Loucy (cell line): ENCODE measurements at regions not wholly inside any gene's neighbourhood (a gene's known extent, or its start where the extent isn't known, plus 50 kb on each side); places are given as distances from the start of the nearest gene placed in this dataset.

ENCODE experiments used
- EZH2phosphoT487 ChIP-seq: fragments of 200-600 bp; IDR thresholded peaks from 2 replicates; pipeline ENCODE4 v1.6.1; 2018; ENCODE audit warnings: antibody characterized with exemption, mild to moderate bottlenecking, moderate library complexity, borderline replicate concordance
- TF ChIP-seq, protein P1 (sequence below): fragments of 200-600 bp; sonication (generic); conservative IDR thresholded peaks from 2 replicates; pipeline ENCODE4 v1.5.1; 2014; ENCODE audit warnings: mild to moderate bottlenecking, antibody characterized with exemption, low read length

DNA sequence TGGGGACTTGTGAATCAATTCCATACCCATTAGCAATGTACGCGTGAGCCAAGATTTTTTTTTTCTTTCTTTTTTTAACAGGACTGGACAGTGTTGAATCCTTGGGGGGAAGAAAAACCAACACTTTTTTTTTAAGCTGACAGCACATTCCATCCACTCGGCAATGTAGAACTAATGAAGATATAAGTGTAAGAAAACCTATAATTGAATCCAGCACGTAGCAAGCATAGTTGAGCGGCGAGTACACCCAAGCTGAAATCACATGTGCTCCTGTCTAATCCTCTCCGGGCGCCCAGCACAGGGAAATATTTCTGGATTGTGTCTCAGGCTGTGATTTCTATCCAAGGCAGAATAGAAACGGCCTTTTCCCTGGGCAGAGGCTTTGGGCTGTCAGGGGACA, 118.2 kb downstream of the BOD1 start:
- TF ChIP-seq, protein P1, sequence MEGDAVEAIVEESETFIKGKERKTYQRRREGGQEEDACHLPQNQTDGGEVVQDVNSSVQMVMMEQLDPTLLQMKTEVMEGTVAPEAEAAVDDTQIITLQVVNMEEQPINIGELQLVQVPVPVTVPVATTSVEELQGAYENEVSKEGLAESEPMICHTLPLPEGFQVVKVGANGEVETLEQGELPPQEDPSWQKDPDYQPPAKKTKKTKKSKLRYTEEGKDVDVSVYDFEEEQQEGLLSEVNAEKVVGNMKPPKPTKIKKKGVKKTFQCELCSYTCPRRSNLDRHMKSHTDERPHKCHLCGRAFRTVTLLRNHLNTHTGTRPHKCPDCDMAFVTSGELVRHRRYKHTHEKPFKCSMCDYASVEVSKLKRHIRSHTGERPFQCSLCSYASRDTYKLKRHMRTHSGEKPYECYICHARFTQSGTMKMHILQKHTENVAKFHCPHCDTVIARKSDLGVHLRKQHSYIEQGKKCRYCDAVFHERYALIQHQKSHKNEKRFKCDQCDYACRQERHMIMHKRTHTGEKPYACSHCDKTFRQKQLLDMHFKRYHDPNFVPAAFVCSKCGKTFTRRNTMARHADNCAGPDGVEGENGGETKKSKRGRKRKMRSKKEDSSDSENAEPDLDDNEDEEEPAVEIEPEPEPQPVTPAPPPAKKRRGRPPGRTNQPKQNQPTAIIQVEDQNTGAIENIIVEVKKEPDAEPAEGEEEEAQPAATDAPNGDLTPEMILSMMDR, result no peak
- no peak for TF ChIP-seq EZH2phosphoT487
